Bronchial epithelial cell (primary cell): ENCODE measurements at regions not wholly inside any gene's neighbourhood (a gene's known extent, or its start where the extent isn't known, plus 50 kb on each side); places are given as distances from the start of the nearest gene placed in this dataset.
A peak's percentile ranks its signal among the peaks of the same experiment; 100 is the strongest.

Experiments
- DNase-seq: peaks from one replicate; pipeline ENCODE4 v3.0.0-alpha.2; 2010; ENCODE audit warnings: low read depth
- FAIRE-seq: peaks from 2 replicates; lab custom pipeline; 2011; peaks lifted over from hg19 to GRCh38; lab: Jason Lieb, UNC
- H3K27me3 ChIP-seq: 2 replicates; pipeline ENCODE4 v1.5.1; 2011; ENCODE audit warnings: low read length; ENCODE audit not compliant: control insufficient read depth, insufficient read depth
- H3K36me3 ChIP-seq: 2 replicates; pipeline ENCODE4 v1.5.1; 2011; ENCODE audit warnings: low read length; ENCODE audit not compliant: control insufficient read depth, insufficient read depth
- H3K4me3 ChIP-seq: 2 replicates; pipeline ENCODE4 v1.5.1; 2011; ENCODE audit warnings: mild to moderate bottlenecking, low read depth, low read length, control low read depth
- CTCF ChIP-seq: IDR thresholded peaks from 2 replicates; pipeline ENCODE4 v1.5.1; 2011; ENCODE audit warnings: mild to moderate bottlenecking, moderate library complexity, low read length, control low read depth, inconsistent platforms; ENCODE audit not compliant: insufficient read depth, severe bottlenecking

DNA sequence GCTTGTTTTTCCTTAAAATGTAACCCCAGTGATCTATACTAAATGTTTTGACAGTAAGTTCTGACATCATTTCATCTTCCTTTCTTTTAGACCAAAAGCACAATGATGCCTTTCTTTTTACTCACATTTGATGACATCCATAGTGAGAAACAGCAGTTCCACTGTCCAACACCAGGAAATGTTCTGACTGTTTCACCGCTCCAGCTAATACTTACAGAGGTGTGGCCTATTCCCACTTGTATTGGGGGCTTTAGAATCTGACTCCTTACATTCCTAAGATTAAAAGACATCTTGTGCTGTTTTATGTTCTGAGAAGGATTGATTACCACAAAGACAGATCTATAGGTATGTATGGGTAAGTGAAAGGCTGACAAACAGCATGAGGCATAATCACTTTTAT lies 1018.2 kb upstream of the PRMT6 start:
- no peak overlapping the region for H3K4me3 ChIP-seq
- DNase-seq (no peak), FAIRE-seq (no peak)
- no peaks in the 10 kb centered on the region for H3K36me3 ChIP-seq
- H3K27me3 ChIP-seq = no peaks in the 10 kb centered on the region
- TF ChIP-seq CTCF = no peak

GRCh38 chr1:106043971-106044370 lies 1012.5 kb upstream of the PRMT6 start:
- Histone ChIP-seq H3K36me3 (no peaks in the 10 kb centered on the region), H3K4me3 (no peak overlapping the region), H3K27me3 (no peaks in the 10 kb centered on the region)
- no peak for FAIRE-seq
- no peak for DNase-seq
- no peak for TF ChIP-seq CTCF

- DNase-seq (no peak), FAIRE-seq (no peak)
- no peaks in the 10 kb centered on the region for H3K27me3 ChIP-seq
- TF ChIP-seq CTCF = no peak
- H3K36me3 ChIP-seq = no peaks in the 10 kb centered on the region
- no peak overlapping the region for H3K4me3 ChIP-seq
Observed at GRCh38 chr1:106047210-106047609, 1009.3 kb upstream of the PRMT6 start.

GRCh38 chr1:106049595-106049994 lies 1006.9 kb upstream of the PRMT6 start:
- FAIRE-seq = peak; percentile 86
- DNase-seq = peak; percentile 1
- Histone ChIP-seq H3K4me3 (no peak overlapping the region), H3K36me3 (no peaks in the 10 kb centered on the region), H3K27me3 (no peaks in the 10 kb centered on the region)
- TF ChIP-seq CTCF = no peak

- Histone ChIP-seq H3K36me3 (no peaks in the 10 kb centered on the region), H3K4me3 (no peak overlapping the region), H3K27me3 (no peaks in the 10 kb centered on the region)
- no peak for TF ChIP-seq CTCF
- no peak for FAIRE-seq
- no peak for DNase-seq
Observed at GRCh38 chr1:106055855-106056254, 1000.6 kb upstream of the PRMT6 start.
